A673 (cell line): ENCODE measurements at regions not wholly inside any gene's neighbourhood (a gene's known extent, or its start where the extent isn't known, plus 50 kb on each side); places are given as distances from the start of the nearest gene placed in this dataset.

Experiments used
- BruUV-seq: library from RNA; stranded (reverse); fragments of 400-500 nt; replicated peaks from 2 replicates; lab custom pipeline; 2021; lab: Mats Ljungman, UMichigan
- CTCF ChIA-PET: fragments of 300-600 bp; sonication (Branson Sonifier 250); formaldehyde crosslinking; loops from one replicate; lab custom pipeline; 2022; ENCODE audit warnings: antibody characterized with exemption; lab: Charles Lee
- POLR2A ChIA-PET: fragments of 300-600 bp; sonication (Branson Sonifier 250); formaldehyde crosslinking; loops from one replicate; lab custom pipeline; 2022; ENCODE audit warnings: antibody characterized with exemption; ENCODE audit not compliant: low non-redundant PET; lab: Charles Lee
- DNase-seq: peaks from one replicate; pipeline ENCODE4 v3.0.0-alpha.2; 2015; ENCODE audit warnings: low spot score
- H3K27ac ChIP-seq: fragments of 200-600 bp; sonication (generic); 2 replicates; pipeline ENCODE4 v1.5.1; 2016; ENCODE audit warnings: mixed run types, low read depth, mild to moderate bottlenecking, mixed read lengths, antibody characterized with exemption, low read length; ENCODE audit not compliant: poor library complexity, severe bottlenecking
- H3K27me3 ChIP-seq: fragments of 200-600 bp; sonication (generic); replicated peaks from 2 replicates; pipeline ENCODE4 v1.6.1; 2017; ENCODE audit warnings: mixed run types, low read depth, mild to moderate bottlenecking, mixed read lengths, antibody characterized with exemption, low read length; ENCODE audit not compliant: insufficient read depth, poor library complexity
- H3K36me3 ChIP-seq: fragments of 200-600 bp; sonication (generic); 2 replicates; pipeline ENCODE4 v1.6.1; 2016; ENCODE audit warnings: mixed run types, mild to moderate bottlenecking, mixed read lengths, antibody characterized with exemption, low read length; ENCODE audit not compliant: insufficient read depth, poor library complexity, severe bottlenecking
- H3K4me1 ChIP-seq: fragments of 200-600 bp; sonication (generic); 2 replicates; pipeline ENCODE4 v1.6.1; 2017; ENCODE audit warnings: mixed run types, mild to moderate bottlenecking, mixed read lengths, antibody characterized with exemption, low read length; ENCODE audit not compliant: insufficient read depth, poor library complexity, severe bottlenecking
- H3K4me3 ChIP-seq: fragments of 200-600 bp; sonication (generic); 2 replicates; pipeline ENCODE4 v1.5.1; 2016; ENCODE audit warnings: low read depth, mixed run types, mild to moderate bottlenecking, mixed read lengths, low read length; ENCODE audit not compliant: poor library complexity, severe bottlenecking
- H3K9me3 ChIP-seq: fragments of 200-600 bp; sonication (generic); 2 replicates; pipeline ENCODE4 v1.6.1; 2016; ENCODE audit warnings: mixed run types, low read depth, mild to moderate bottlenecking, mixed read lengths, antibody characterized with exemption, low read length; ENCODE audit not compliant: poor library complexity, severe bottlenecking
- EZH2 ChIP-seq: fragments of 200-600 bp; sonication (generic); IDR thresholded peaks from 2 replicates; pipeline ENCODE4 v1.6.1; 2017; ENCODE audit warnings: borderline replicate concordance, low read depth, mild to moderate bottlenecking, mixed read lengths, antibody characterized with exemption, low read length; ENCODE audit not compliant: poor library complexity, severe bottlenecking
- intact Hi-C: fragments of 100-400 bp; cut with micrococcal nuclease; formaldehyde crosslinking; loops from one replicate; pipeline ENCODE4 v1.10.0; 2022; ENCODE audit not compliant: unreplicated experiment
- TF ChIP-seq, protein P1 (sequence below): fragments of 300-800, 200-600 bp; sonication (generic); conservative IDR thresholded peaks from 2 replicates; pipeline ENCODE4 v1.5.1; 2017; ENCODE audit warnings: low read depth, mild to moderate bottlenecking, antibody characterized with exemption, low read length, moderate library complexity, mixed read lengths

DNA sequence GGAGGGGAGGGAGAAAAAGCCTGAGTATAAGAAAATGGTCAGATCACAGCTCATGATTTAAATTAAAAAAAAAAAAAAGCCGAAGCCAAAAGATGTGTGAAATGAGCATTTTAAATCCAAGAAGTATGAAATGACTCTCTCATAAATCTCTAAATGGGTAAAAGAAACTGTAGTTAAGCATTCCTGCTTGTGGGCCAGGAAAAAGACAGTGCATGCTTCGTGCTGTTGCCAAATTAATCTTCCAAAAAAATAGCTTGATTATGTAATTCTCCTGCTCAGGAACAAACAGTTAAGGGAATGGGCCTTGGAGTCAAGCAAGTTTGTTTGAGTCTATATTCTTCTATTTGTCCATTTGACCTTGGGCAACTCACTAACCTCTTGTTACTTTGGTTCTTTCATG is 325.4 kb upstream of the SEL1L start:
- no peaks in the 10 kb centered on the region for H3K4me1 ChIP-seq
- DNase-seq = no peak
- intact Hi-C loops = no loop called here
- no peak overlapping the region for H3K4me3 ChIP-seq
- no peaks in the 10 kb centered on the region for H3K27me3 ChIP-seq
- ChIA-PET POLR2A (no interaction called here), CTCF (no interaction called here)
- peaks cover 12% of the 10 kb centered on the region for H3K9me3 ChIP-seq
- no TSS peak for BruUV-seq
- no peaks in the 10 kb centered on the region for H3K36me3 ChIP-seq
- TF ChIP-seq, protein P1, sequence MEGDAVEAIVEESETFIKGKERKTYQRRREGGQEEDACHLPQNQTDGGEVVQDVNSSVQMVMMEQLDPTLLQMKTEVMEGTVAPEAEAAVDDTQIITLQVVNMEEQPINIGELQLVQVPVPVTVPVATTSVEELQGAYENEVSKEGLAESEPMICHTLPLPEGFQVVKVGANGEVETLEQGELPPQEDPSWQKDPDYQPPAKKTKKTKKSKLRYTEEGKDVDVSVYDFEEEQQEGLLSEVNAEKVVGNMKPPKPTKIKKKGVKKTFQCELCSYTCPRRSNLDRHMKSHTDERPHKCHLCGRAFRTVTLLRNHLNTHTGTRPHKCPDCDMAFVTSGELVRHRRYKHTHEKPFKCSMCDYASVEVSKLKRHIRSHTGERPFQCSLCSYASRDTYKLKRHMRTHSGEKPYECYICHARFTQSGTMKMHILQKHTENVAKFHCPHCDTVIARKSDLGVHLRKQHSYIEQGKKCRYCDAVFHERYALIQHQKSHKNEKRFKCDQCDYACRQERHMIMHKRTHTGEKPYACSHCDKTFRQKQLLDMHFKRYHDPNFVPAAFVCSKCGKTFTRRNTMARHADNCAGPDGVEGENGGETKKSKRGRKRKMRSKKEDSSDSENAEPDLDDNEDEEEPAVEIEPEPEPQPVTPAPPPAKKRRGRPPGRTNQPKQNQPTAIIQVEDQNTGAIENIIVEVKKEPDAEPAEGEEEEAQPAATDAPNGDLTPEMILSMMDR = no peak
- no peak for TF ChIP-seq EZH2
- H3K27ac ChIP-seq = no peak overlapping the region

DNA sequence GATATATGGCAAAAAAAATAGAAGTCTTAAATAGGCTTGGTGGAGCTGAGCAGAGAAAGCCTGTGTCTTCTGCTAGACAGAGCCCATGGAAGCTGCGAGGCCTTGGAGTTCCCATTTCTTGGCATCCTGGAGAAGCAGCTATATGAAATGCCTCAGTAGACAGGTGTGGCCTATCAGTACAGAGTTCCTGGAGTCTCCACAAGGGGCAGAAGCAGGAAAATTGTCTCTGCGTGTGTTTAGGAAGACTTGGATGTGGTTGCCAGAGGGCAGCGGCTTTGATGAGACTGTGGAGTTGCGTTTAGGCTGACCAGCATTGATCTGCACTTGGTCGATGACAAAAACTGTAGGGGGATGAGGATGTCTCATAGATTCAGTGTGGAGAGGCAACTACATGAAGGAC is 334.5 kb upstream of the SEL1L start:
- POLR2A ChIA-PET = no interaction called here
- H3K9me3 ChIP-seq = no peaks in the 10 kb centered on the region
- no peaks in the 10 kb centered on the region for H3K4me1 ChIP-seq
- no peaks in the 10 kb centered on the region for H3K27me3 ChIP-seq
- H3K27ac ChIP-seq = no peak overlapping the region
- CTCF ChIA-PET = interaction anchor here (0.6 kb wide), 1 partner anchor 152 kb away, joined by 9 read pairs; no protein-coding TSS in a partner anchor
- no peak overlapping the region for H3K4me3 ChIP-seq
- intact Hi-C loops = no loop called here
- H3K36me3 ChIP-seq = no peaks in the 10 kb centered on the region
- no TSS peak for BruUV-seq
- no peak for TF ChIP-seq EZH2
- TF ChIP-seq, protein P1 = no peak
- DNase-seq = no peak

DNA sequence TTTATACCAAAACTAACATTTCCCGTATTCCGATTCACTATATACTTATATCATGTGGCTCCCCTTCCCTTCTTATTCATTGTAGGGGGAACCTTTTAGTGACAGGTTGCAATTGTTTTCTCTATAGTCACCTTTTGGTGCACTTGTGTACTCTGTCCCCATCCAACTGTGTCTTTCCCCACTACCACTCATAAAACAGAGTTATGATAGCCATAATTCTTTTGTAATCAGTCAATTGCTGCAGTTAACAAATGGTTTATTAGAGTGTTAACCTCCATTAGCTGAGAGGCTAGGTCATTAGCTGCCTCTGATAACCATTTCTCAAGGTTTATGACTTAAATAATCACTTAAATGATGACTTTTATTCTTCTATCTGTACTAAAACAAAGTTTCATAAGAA is 338.1 kb upstream of the SEL1L start:
- no peaks in the 10 kb centered on the region for H3K36me3 ChIP-seq
- no peaks in the 10 kb centered on the region for H3K27me3 ChIP-seq
- intact Hi-C loops = no loop called here
- no peak overlapping the region for H3K27ac ChIP-seq
- DNase-seq = no peak
- no peaks in the 10 kb centered on the region for H3K9me3 ChIP-seq
- no TSS peak for BruUV-seq
- TF ChIP-seq, protein P1 = no peak
- TF ChIP-seq EZH2 = no peak
- no peaks in the 10 kb centered on the region for H3K4me1 ChIP-seq
- no peak overlapping the region for H3K4me3 ChIP-seq
- POLR2A ChIA-PET = no interaction called here
- CTCF ChIA-PET = no interaction called here
